Endodermal cell (in vitro differentiated cells): ENCODE measurements at regions not wholly inside any gene's neighbourhood (a gene's known extent, or its start where the extent isn't known, plus 50 kb on each side); places are given as distances from the start of the nearest gene placed in this dataset.

Experiments
- DNase-seq: peaks from one replicate; pipeline ENCODE4 v3.0.0-alpha.2; 2017
- H3K27ac ChIP-seq: 2 replicates; pipeline ENCODE4 v1.5.1; 2013; ENCODE audit warnings: mild to moderate bottlenecking, low read depth, low read length, moderate library complexity
- H3K27me3 ChIP-seq: 2 replicates; pipeline ENCODE4 v1.6.1; 2013; ENCODE audit warnings: mild to moderate bottlenecking, low read length, moderate library complexity; ENCODE audit not compliant: insufficient read depth, control insufficient read depth, poor library complexity, severe bottlenecking
- H3K36me3 ChIP-seq: 2 replicates; pipeline ENCODE4 v1.7.0; 2013; ENCODE audit warnings: mild to moderate bottlenecking, low read length, moderate library complexity; ENCODE audit not compliant: control insufficient read depth, insufficient read depth
- H3K4me1 ChIP-seq: one replicate; pipeline ENCODE4 v1.7.0; 2013; ENCODE audit warnings: low read length; ENCODE audit not compliant: control insufficient read depth, insufficient read depth
- H3K4me3 ChIP-seq: 2 replicates; pipeline ENCODE4 v1.5.1; 2013; ENCODE audit warnings: mild to moderate bottlenecking, low read length, moderate library complexity
- H3K9ac ChIP-seq: 2 replicates; pipeline ENCODE4 v1.6.1; 2013; ENCODE audit warnings: mild to moderate bottlenecking, low read length, moderate library complexity; ENCODE audit not compliant: poor library complexity, severe bottlenecking; ENCODE audit errors: extremely low read depth
- H3K9me3 ChIP-seq: 2 replicates; pipeline ENCODE4 v1.6.1; 2013; ENCODE audit warnings: mild to moderate bottlenecking, low read length, moderate library complexity; ENCODE audit not compliant: control insufficient read depth
- H3K27ac Mint-ChIP-seq: 2 replicates; pipeline ENCODE4 v1.8.0; 2020; ENCODE audit warnings: mixed read lengths
- H3K27me3 Mint-ChIP-seq: 2 replicates; pipeline ENCODE4 v1.8.0; 2021; ENCODE audit warnings: mild to moderate bottlenecking, mixed read lengths; ENCODE audit not compliant: insufficient read depth
- H3K36me3 Mint-ChIP-seq: 2 replicates; pipeline ENCODE4 v1.8.0; 2020; ENCODE audit warnings: low read depth, mixed read lengths
- H3K4me1 Mint-ChIP-seq: 2 replicates; pipeline ENCODE4 v1.8.0; 2020; ENCODE audit warnings: mixed read lengths
- H3K4me3 Mint-ChIP-seq: 2 replicates; pipeline ENCODE4 v1.8.0; 2020; ENCODE audit warnings: mild to moderate bottlenecking, moderate library complexity, mixed read lengths
- H3K9me3 Mint-ChIP-seq: 2 replicates; pipeline ENCODE4 v1.8.0; 2020; ENCODE audit warnings: mild to moderate bottlenecking, mixed read lengths
- WGBS, 2 experiments: methylation state at CpG; one replicate each; pipeline versions ENCODE4 v1.1.5 to v1.1.7; 2013; ENCODE audit warnings: missing lambda C conversion rate in 2 of 2, mixed read lengths in 1 of 2; ENCODE audit not compliant: insufficient coverage in 1 of 2, insufficient read length in 1 of 2; 5-methylcytosine and 5-hydroxymethylcytosine counted together
- TF ChIP-seq, protein P1 (sequence below): fragments of 200-600 bp; sonication (generic); conservative IDR thresholded peaks from 2 replicates; pipeline ENCODE4 v1.5.0; 2021; ENCODE audit warnings: antibody characterized with exemption, mild to moderate bottlenecking

DNA sequence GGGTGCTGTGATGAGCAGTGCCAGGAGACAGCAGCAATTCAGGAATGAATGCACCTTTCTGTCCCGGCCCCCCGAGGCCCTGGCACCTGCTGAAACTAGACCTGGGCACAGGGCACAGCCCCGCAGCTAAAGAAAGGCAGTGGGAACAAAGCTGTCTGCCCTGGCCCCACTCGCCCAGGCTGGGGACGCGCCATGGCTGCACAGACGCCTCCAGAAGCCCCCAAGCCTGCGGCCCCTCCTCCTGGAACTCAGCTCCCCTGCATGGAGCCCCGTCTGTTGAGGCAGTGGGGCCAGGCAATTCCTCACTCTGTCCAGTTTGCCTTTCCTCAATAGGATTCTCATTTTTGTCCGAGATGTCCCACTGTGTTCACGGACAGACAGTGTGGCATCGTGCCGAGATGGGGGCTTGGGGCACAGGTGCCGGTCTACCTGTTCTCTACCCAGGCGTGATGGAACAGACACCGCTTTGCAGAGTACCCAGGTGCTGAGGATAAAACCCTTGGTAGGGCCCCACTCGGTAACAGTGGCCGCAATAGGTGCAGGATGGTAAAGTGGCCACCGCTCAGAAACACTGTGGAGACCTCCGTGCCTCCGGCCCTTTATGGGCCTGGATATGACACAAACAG lies 146.5 kb upstream of the SOX1 start:
- H3K27ac Mint-ChIP-seq, result no peak overlapping the region
- no peaks in the 10 kb centered on the region for H3K9me3 Mint-ChIP-seq
- H3K36me3 Mint-ChIP-seq, result no peaks in the 10 kb centered on the region
- TF ChIP-seq, protein P1, sequence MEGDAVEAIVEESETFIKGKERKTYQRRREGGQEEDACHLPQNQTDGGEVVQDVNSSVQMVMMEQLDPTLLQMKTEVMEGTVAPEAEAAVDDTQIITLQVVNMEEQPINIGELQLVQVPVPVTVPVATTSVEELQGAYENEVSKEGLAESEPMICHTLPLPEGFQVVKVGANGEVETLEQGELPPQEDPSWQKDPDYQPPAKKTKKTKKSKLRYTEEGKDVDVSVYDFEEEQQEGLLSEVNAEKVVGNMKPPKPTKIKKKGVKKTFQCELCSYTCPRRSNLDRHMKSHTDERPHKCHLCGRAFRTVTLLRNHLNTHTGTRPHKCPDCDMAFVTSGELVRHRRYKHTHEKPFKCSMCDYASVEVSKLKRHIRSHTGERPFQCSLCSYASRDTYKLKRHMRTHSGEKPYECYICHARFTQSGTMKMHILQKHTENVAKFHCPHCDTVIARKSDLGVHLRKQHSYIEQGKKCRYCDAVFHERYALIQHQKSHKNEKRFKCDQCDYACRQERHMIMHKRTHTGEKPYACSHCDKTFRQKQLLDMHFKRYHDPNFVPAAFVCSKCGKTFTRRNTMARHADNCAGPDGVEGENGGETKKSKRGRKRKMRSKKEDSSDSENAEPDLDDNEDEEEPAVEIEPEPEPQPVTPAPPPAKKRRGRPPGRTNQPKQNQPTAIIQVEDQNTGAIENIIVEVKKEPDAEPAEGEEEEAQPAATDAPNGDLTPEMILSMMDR, result no peak
- peak; percentile 30 for DNase-seq
- Histone ChIP-seq H3K4me1 (no peaks in the 10 kb centered on the region), H3K36me3 (no peaks in the 10 kb centered on the region), H3K9me3 (no peaks in the 10 kb centered on the region), H3K4me3 (no peak overlapping the region), H3K9ac (no peak overlapping the region), H3K27ac (no peak overlapping the region), H3K27me3 (no peaks in the 10 kb centered on the region)
- no peaks in the 10 kb centered on the region for H3K4me1 Mint-ChIP-seq
- 88 to 92% methylated on average over 18 to 21 of the region's 21 CpGs for WGBS, 2 experiments
- no peak overlapping the region for H3K4me3 Mint-ChIP-seq
- peaks cover 8% of the 10 kb centered on the region for H3K27me3 Mint-ChIP-seq

DNA sequence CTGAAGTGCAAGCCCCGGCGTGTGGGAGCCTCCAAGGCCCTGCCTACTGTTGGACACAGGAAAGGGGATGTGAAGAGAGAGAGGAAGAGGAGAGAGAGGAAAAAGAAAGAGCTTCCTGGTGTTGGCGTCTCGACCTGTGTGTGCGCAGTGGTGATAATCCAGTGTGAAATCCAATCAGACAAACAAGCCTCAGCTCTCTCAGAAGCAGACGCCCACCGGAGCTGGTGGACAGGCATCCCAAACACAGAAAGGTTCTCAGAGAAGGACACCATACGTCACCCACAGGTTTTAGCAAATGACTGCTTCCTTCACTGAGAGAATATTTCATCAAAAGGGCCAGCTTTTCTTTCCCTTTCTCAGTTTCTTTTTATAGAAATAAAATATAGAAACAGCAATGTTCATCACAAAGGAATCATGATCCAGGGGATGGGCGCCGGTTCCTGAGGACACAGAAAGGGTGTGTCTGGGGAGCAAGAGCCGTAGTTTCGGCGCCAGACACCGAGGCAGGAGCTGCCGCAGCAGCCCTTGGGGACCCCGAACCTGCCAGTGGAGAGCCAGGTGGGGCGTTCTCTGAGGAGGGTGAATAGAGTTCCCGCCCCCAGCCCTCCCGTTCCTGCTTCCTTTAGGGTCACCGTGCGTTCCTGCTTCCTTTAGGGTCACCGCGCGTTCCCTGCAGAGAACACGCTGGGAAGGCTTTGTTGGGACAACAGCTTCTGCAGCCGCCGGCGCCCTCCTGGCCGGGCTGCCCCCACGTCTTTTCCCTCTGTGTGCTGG lies 145.8 kb upstream of the SOX1 start:
- Histone ChIP-seq H3K4me3 (no peak overlapping the region), H3K9me3 (no peaks in the 10 kb centered on the region), H3K27me3 (no peaks in the 10 kb centered on the region), H3K36me3 (no peaks in the 10 kb centered on the region), H3K27ac (no peak overlapping the region), H3K4me1 (no peaks in the 10 kb centered on the region), H3K9ac (no peak overlapping the region)
- Mint-ChIP-seq H3K27me3 (peaks cover 12% of the 10 kb centered on the region), H3K9me3 (no peaks in the 10 kb centered on the region), H3K36me3 (no peaks in the 10 kb centered on the region), H3K4me3 (no peak overlapping the region), H3K4me1 (no peaks in the 10 kb centered on the region), H3K27ac (no peak overlapping the region)
- DNase-seq, result peak; percentile 45
- TF ChIP-seq, protein P1, result no peak
- 88 to 90% methylated on average over 26 to 30 of the region's 30 CpGs for WGBS, 2 experiments

DNA sequence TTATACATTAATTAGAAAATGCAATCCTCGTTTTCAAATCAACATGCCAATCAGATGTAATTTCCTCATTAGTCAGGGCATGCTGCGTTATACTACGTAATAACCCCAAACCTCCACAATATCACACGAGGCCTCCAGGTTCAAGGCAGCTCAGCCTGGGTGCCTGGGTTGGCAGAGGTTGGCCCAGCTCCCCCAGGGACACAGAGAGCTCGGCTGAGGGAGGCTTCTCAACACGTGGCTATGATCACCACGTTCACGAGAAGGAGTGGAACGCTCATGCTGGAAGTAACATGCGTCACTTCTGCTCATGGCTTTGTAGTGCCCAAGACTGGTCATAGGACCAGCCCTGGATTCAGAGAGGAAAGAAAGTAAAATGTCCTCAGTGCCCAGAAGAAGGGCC lies 144.9 kb upstream of the SOX1 start:
- TF ChIP-seq, protein P1, result no peak
- peak; percentile 20 for DNase-seq
- peaks cover 12% of the 10 kb centered on the region for H3K27me3 Mint-ChIP-seq

More for the DNA sequence above, 144.9 kb upstream of the SOX1 start:
- no peaks in the 10 kb centered on the region for H3K4me1 Mint-ChIP-seq
- H3K27ac Mint-ChIP-seq, result no peak overlapping the region
- no peak overlapping the region for H3K27ac ChIP-seq
- no peaks in the 10 kb centered on the region for H3K9me3 ChIP-seq
- H3K9ac ChIP-seq, result no peak overlapping the region
- no peaks in the 10 kb centered on the region for H3K36me3 Mint-ChIP-seq
- H3K4me3 ChIP-seq, result no peak overlapping the region
- no peaks in the 10 kb centered on the region for H3K9me3 Mint-ChIP-seq
- H3K27me3 ChIP-seq, result no peaks in the 10 kb centered on the region
- H3K4me1 ChIP-seq, result no peaks in the 10 kb centered on the region
- no peaks in the 10 kb centered on the region for H3K36me3 ChIP-seq
- whole genome bisulfite sequencing, 2 experiments, result 83% methylated on average over 6 to 10 of the region's 10 CpGs
- H3K4me3 Mint-ChIP-seq, result no peak overlapping the region
